Spleen (tissue), 7 donors: ENCODE measurements at regions not wholly inside any gene's neighbourhood (a gene's known extent, or its start where the extent isn't known, plus 50 kb on each side); places are given as distances from the start of the nearest gene placed in this dataset.

Source experiments
- POLR2A ChIP-seq, 3 donors: fragments of 450-650 bp; IDR thresholded peaks; one replicate each; pipeline ENCODE4 v1.5.1; 2017; ENCODE audit warnings: antibody characterized with exemption in 3 of 3, mild to moderate bottlenecking in 1 of 3
- POLR2AphosphoS5 ChIP-seq, 3 donors: sonication (generic); formaldehyde crosslinking; IDR thresholded peaks; one replicate each; pipeline ENCODE4 v1.5.1; 2017; ENCODE audit warnings: antibody characterized with exemption in 3 of 3
- TF ChIP-seq, protein P1 (sequence below), 11 experiments: fragments of 200-600 bp in 7 of 11; fragments of 450-650 bp in 4 of 11; sonication (generic) in 4 of 11; IDR thresholded peaks in 8 of 11; conservative IDR thresholded peaks in 3 of 11; 1 replicate in 7 of 11; 2 replicates in 4 of 11; pipeline versions ENCODE4 v1.4.0 to v1.8.0; 2016 to 2021; ENCODE audit warnings: antibody characterized with exemption in 11 of 11, inconsistent platforms in 4 of 11, mild to moderate bottlenecking in 1 of 11
- donor health status: DM: no; HTN: no; CAD: no; lungs with moderate emphysema.
- donor health status: DM: no; HTN: no; CAD: no.
- donor health status: DM: no; HTN: no; CAD: no.

GRCh38 chr7:68857571-68857970 lies 740.7 kb upstream of the AUTS2 start:
- TF ChIP-seq, protein P1, sequence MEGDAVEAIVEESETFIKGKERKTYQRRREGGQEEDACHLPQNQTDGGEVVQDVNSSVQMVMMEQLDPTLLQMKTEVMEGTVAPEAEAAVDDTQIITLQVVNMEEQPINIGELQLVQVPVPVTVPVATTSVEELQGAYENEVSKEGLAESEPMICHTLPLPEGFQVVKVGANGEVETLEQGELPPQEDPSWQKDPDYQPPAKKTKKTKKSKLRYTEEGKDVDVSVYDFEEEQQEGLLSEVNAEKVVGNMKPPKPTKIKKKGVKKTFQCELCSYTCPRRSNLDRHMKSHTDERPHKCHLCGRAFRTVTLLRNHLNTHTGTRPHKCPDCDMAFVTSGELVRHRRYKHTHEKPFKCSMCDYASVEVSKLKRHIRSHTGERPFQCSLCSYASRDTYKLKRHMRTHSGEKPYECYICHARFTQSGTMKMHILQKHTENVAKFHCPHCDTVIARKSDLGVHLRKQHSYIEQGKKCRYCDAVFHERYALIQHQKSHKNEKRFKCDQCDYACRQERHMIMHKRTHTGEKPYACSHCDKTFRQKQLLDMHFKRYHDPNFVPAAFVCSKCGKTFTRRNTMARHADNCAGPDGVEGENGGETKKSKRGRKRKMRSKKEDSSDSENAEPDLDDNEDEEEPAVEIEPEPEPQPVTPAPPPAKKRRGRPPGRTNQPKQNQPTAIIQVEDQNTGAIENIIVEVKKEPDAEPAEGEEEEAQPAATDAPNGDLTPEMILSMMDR (IDR thresholded peaks at IDR 0.05 in 8 of 11, conservative IDR thresholded peaks at IDR 0.05 in 3 of 11): no peak
- no peak for TF ChIP-seq POLR2A (IDR thresholded peaks at IDR 0.05)
- TF ChIP-seq POLR2AphosphoS5 (IDR thresholded peaks at IDR 0.05): no peak
